ENCODE measurements at regions not wholly inside any gene's neighbourhood (a gene's known extent, or its start where the extent isn't known, plus 50 kb on each side); places are given as distances from the start of the nearest gene placed in this dataset.

DNA sequence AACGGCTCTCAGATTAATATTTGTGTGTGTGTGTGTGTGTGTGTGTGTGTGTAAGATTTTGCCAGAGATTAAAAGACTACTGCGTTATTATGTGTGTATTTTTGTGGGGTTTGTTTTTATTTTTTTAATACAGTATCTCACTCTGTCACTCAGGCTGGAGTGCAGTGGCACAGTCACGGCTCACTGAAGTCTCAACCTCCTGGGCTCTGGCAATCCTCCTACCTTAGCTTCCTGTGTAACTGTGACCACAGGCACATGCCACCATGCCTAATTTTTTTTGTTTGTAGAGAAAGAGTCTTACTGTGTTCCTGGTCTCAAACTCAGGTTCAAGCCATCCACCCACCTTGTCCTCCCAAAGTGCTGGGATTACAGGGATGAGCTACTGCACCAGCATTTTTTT, 87.2 kb downstream of the CYB561 start:
- TF ChIP-seq EZH2 (IDR thresholded peaks at IDR 0.05; ENCODE audit: low read length, unreplicated experiment), result no peak
- TF ChIP-seq, protein P1, sequence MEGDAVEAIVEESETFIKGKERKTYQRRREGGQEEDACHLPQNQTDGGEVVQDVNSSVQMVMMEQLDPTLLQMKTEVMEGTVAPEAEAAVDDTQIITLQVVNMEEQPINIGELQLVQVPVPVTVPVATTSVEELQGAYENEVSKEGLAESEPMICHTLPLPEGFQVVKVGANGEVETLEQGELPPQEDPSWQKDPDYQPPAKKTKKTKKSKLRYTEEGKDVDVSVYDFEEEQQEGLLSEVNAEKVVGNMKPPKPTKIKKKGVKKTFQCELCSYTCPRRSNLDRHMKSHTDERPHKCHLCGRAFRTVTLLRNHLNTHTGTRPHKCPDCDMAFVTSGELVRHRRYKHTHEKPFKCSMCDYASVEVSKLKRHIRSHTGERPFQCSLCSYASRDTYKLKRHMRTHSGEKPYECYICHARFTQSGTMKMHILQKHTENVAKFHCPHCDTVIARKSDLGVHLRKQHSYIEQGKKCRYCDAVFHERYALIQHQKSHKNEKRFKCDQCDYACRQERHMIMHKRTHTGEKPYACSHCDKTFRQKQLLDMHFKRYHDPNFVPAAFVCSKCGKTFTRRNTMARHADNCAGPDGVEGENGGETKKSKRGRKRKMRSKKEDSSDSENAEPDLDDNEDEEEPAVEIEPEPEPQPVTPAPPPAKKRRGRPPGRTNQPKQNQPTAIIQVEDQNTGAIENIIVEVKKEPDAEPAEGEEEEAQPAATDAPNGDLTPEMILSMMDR (conservative IDR thresholded peaks at IDR 0.05; ENCODE audit: low read depth, low read length), result no peak

All from PC-3 (cell line).